Uterus (tissue), 2 donors: ENCODE measurements at regions not wholly inside any gene's neighbourhood (a gene's known extent, or its start where the extent isn't known, plus 50 kb on each side); places are given as distances from the start of the nearest gene placed in this dataset.

Experiments
- CTCF ChIP-seq, 4 experiments: fragments of 200-600 bp in 2 of 4; fragments of 450-650 bp in 2 of 4; sonication (generic) in 2 of 4; IDR thresholded peaks; one replicate each; pipeline ENCODE4 v1.5.1; 2016 to 2019; ENCODE audit warnings: antibody characterized with exemption in 4 of 4, mild to moderate bottlenecking in 2 of 4, moderate library complexity in 1 of 4
- POLR2A ChIP-seq, 2 donors: fragments of 450-650 bp; IDR thresholded peaks; one replicate each; pipeline ENCODE4 v1.6.1; 2016; ENCODE audit warnings: antibody characterized with exemption in 2 of 2, mild to moderate bottlenecking in 1 of 2, moderate library complexity in 1 of 2

- TF ChIP-seq CTCF (IDR thresholded peaks at IDR 0.05) (no peak), POLR2A (IDR thresholded peaks at IDR 0.05) (no peak)
Observed at GRCh38 chr10:2252096-2252495, 514.8 kb upstream of the ADARB2 start.
